HTR-8/SVneo (cell line): ENCODE measurements at regions not wholly inside any gene's neighbourhood (a gene's known extent, or its start where the extent isn't known, plus 50 kb on each side); places are given as distances from the start of the nearest gene placed in this dataset.

Source experiments
- DNase-seq: peaks from one replicate; pipeline ENCODE4 v3.0.0; 2011; ENCODE audit warnings: low spot score, mixed read lengths; ENCODE audit not compliant: insufficient read length
- FAIRE-seq: peaks from 2 replicates; lab custom pipeline; 2011; peaks lifted over from hg19 to GRCh38; lab: Jason Lieb, UNC

DNA sequence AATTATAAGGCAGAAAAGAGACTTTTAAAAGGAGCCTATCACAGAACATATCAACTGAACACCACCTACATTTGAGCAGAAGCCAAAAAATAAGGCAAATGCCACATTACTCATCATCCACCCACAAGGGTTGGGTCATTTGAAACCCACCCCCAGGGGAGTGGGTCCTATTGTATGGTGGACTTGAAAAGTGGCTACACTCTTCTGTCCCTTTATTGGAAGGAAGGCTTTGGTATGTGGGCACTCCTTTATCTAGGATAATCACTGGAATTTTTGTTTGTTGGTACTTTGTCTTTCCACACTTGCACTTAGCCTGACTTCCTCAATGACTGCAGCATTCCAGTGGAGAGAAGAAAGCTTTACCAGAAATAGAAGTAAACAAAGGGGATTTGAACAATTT is 157.2 kb upstream of the COL11A1 start:
- no peak for DNase-seq
- FAIRE-seq: no peak

DNA sequence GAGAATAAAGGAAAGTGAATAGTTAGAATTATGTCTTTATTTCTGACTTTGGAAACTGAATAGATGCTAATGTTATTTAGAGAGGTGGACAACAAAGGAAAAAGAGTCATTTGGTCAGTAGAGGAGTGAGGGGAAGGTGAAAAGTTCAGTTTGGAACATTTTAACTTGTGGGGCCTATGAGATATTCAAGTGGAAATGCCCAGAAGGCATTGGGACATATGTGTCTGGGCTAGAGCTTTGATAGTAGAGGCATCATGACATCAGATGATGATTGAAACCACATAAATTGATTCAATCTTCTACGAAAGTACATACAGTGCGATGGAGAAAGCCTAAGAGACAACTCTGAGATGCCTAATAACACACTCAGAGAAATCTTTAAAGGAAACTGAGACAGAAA is 151.7 kb upstream of the COL11A1 start:
- FAIRE-seq: no peak
- DNase-seq: no peak

GRCh38 chr1:103256490-103256889 is 148.2 kb upstream of the COL11A1 start:
- DNase-seq (no peak), FAIRE-seq (no peak)

GRCh38 chr1:103254691-103255090 is 146.4 kb upstream of the COL11A1 start:
- FAIRE-seq (no peak), DNase-seq (no peak)

DNA sequence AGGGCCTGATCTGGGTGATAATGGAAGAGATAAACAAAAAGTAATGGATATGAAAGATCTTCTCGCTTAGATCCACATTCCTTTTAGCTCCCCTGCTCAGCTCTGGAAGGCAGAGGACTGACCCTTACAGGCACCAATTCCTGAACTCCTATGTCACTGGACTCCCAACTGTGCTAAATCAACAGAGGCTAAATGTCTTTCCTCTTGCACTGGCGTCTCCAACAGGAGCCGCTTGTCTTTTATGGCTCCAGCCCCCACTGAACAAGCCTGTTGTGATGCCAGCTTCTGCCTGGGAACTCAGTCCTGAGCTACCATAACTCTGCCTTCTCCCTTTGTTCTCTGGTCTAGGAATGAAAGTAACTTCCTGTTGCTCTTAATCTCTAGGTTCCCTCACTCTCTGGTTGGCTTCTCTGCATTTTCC is 142.1 kb upstream of the COL11A1 start:
- no peak for DNase-seq
- FAIRE-seq: no peak

- DNase-seq (no peak), FAIRE-seq (no peak)
These were observed 140.2 kb upstream of the COL11A1 start for GRCh38 chr1:103248417-103249102.

GRCh38 chr1:103247517-103247916 is 139.2 kb upstream of the COL11A1 start:
- FAIRE-seq: no peak
- no peak for DNase-seq

DNA sequence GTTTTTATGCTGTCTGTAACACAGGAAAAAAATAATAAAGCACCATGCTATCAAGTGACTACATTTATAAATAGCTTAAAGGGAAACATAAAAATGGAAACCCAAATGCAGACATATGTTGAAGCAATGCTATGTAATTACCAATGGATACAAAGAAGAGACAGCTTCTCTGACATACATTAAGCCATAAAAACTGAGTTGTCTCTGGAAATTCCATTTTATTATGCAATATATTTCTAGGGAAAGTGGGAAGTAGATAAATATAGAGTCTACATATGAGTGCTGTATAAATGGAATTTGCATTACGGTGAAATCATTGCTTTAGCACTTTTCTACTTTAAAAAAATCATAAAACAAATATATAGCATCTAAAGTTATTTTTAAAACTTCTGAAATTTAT is 135.2 kb upstream of the COL11A1 start:
- DNase-seq (no peak), FAIRE-seq (no peak)

GRCh38 chr1:103239034-103239433 is 130.7 kb upstream of the COL11A1 start:
- no peak for DNase-seq
- no peak for FAIRE-seq

GRCh38 chr1:103230061-103230460 is 121.7 kb upstream of the COL11A1 start:
- no peak for DNase-seq
- FAIRE-seq: no peak

DNA sequence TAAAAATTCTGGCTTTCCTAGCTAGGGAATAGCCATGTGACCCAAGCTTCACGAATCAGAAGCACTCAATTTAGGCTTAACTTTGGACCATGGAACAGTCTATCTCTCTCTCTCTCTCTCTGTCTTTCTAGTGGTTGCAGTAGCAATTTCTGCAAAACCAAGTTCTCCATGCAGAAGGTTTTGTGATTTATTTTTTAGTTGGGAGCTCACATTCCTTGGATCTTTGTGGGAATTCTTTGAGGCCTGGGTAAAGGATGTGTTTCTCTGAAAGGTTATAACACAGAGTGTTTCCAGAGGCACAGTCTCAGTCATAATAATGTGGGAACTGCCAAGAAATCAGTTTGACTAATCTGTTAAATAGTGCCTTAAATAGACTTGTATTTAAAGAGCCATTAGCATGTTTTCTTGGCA is 112.3 kb upstream of the COL11A1 start:
- DNase-seq (no peak), FAIRE-seq (no peak)

- FAIRE-seq (no peak), DNase-seq (no peak)
These were observed 110.5 kb upstream of the COL11A1 start for GRCh38 chr1:103218821-103219220.

DNA sequence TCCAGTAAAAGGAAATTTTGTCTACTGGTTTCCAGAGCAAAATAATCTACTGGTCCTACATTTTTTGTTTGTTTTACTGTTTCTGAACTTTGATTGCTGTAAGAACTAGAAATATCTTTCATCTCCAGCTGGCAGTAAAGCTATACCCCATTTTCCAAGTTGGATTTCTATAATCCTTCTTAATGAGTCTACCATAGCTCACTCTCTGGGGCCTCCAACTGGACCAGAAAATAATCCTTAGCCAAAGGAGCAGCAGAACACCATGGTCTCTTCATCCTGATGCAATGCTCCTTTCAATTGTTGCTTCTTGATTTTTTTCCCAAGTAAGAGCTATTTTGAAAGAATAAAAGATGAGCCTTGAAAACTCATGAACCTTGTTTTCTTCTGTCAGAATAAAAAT is 110.0 kb upstream of the COL11A1 start:
- no peak for FAIRE-seq
- DNase-seq: no peak

- FAIRE-seq: no peak
- no peak for DNase-seq
These were observed 102.8 kb upstream of the COL11A1 start for GRCh38 chr1:103211073-103211472.

DNA sequence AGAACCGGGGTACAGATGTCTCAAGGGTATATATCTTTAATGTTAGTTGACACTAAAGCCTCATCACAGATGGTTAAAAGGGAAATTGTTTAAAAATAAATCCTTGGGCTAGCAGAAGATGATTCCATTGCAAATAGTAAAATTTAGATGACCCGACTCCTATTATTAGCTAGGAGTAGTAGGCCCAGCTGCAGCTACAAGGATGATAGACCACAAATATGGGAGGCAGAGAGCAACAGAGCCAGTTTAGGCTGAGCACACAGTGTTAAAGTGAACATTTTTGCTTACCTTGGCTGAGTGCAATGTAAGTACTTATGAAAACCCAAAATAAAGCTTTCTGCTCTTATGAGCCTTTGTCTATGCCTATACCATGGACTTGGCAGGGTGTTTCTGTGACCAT is 100.5 kb upstream of the COL11A1 start:
- no peak for FAIRE-seq
- DNase-seq: no peak

DNA sequence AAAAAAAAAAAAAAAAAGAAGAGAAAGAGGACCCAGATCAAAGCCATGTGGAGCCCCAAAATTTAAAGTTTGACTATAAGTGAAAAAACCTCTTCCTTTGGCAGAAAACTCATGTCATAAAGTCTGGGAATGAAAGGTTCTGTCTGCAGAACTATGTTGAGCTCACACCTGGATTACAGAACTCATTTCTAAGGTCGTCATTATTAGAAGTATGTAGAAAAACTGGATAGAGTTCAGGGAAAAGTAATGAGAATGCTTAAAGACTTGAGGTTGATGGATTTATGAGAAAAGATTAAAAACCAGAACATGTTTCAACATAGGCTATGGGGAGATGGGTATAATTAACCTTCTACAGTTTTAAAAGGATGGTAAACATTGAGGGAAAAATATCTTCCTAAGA is 90.7 kb upstream of the COL11A1 start:
- FAIRE-seq: no peak
- no peak for DNase-seq

GRCh38 chr1:103198076-103198475 is 89.8 kb upstream of the COL11A1 start:
- FAIRE-seq: no peak
- DNase-seq: no peak

DNA sequence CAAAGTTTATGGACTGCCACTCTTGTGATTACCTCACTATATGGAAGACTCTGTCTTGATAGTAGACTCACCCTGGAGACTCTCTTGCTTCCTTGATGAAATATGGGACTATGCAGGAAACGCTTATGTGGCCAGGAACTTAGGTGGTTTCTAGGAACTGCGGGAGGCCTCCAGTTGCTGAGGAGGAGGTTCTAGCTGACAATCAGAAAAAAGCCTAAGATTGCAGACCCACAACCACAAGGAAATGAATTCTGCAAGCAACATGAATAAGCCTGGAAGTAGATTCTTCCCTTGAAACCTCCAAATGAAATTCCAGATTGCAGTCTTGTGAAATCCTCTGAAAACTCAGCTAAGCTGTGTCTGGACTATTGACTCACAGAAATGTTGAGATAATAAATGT is 88.9 kb upstream of the COL11A1 start:
- FAIRE-seq (no peak), DNase-seq (no peak)

DNA sequence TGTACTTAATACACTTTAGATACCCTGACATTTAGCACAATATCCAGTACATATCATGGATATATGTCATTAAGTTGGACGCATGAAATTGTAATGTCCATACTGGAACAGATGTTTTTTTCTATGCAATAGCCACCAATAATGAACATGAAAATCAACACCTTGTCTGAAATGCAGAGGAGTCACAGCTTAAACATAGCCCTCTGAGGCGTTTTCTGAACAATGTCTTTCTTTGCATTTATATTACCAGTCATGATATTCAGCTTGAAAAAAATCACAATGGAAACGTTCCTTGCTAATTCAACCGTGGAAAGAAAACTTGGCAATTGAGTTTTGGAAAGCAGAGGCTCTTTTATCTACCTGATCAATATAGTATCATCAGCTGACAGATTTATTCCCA is 86.7 kb upstream of the COL11A1 start:
- DNase-seq: no peak
- no peak for FAIRE-seq

DNA sequence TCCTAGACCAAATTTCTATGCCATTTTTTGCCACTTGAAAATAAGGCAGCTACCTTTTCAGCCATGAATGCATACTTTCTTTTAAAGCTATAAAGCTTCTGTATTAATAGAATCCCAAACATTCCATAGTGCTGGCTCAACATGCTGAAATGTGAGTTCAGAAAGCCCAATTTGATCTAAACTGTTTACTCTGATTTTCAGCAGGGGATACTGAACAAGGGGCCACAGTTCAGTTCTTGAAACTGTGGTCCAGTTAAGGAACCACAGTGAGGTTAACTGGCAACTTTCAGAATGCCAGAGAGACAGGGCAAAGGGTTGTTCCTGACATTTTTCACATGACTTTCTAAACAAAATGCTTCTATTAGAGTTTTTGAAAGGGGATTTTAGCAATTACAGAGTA is 85.7 kb upstream of the COL11A1 start:
- no peak for FAIRE-seq
- DNase-seq: no peak

GRCh38 chr1:103191327-103191726 is 83.0 kb upstream of the COL11A1 start:
- no peak for FAIRE-seq
- DNase-seq: no peak

DNA sequence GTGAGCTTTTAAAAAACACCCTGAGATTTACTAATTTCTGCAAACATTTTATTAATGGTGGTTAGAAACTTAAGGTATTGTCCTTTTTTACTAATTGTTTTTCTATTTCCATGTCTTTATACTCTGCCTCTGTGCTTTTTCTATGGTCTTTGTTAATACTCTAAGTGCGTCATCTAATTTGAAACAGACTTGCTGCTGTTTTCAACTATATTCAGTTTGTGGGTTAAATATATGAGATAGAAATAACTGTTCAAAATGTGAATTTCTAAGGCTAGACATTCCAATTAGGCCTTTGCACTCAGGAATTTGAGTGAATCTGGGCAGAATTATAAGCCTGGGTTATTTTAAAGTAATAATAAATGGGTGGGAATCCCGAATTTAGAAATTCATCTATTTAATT is 82.4 kb upstream of the COL11A1 start:
- no peak for FAIRE-seq
- no peak for DNase-seq

DNA sequence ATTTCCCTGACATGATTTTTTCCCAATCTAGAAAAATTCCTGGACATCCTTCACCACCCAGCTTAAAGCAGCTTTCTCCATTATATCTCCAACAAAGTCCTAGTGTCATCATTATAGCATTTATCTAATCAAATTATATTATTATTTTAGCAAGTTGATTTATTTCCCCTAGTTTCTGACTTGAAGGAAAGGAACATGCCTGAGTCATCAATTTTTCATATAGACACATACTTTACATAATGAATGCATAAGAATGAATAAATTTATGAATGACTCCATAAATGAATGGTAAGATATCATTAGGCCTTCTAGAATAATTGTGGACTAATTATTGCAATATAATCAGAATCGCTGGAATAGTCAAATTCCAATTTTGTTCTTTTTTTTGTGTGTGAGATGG is 79.4 kb upstream of the COL11A1 start:
- FAIRE-seq: no peak
- DNase-seq: no peak
